ENCODE measurements at regions not wholly inside any gene's neighbourhood (a gene's known extent, or its start where the extent isn't known, plus 50 kb on each side); places are given as distances from the start of the nearest gene placed in this dataset.
A peak's percentile ranks its signal among the peaks of the same experiment; 100 is the strongest.

- no peak for TF ChIP-seq POLR2A (IDR thresholded peaks at IDR 0.05; ENCODE audit: low read depth, low read length)
- DNase-seq (ENCODE audit: insufficient read length, low spot score) (no peak), FAIRE-seq (no peak)
Measured at GRCh38 chr5:34483442-34484033, 172.6 kb upstream of the RAI14 start.

DNA sequence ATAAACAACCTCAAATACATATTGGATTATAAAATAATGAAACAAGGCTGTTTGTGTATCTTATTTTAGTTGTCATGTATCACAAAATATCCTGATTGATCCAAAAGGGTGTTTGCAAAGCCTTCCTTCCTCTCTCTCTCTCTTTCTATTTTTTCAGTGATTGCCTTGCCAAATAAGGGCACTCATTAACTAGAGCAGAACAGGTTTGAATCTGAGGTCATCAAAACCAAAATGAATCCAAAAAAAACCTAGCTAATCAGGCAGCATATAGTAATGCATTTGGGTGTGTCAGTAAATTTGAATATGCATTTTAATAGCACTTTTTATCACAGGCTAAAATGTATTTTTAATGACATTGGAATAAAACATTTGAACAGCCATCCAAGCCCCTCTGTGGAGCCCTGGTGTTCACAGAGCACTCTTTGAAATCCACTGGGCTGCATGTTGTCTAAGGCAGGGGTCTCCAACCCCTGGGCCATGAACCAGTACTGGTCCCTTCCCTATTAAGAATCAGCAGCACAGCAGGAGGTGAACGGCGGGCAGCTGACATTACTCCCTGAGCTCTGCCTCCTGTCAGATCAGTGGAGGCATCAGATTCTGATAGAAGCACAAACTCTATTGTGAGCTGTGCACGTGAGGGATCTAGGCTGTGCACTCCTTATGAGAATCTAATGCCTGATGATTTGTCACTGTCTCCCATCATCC is 171.8 kb upstream of the RAI14 start:
- DNase-seq (ENCODE audit: insufficient read length, low spot score) (no peak), FAIRE-seq (no peak)
- TF ChIP-seq POLR2A (IDR thresholded peaks at IDR 0.05; ENCODE audit: low read depth, low read length), result no peak

GRCh38 chr5:34485768-34486030 is 170.4 kb upstream of the RAI14 start:
- no peak for FAIRE-seq
- DNase-seq (ENCODE audit: insufficient read length, low spot score), result no peak
- TF ChIP-seq POLR2A (IDR thresholded peaks at IDR 0.05; ENCODE audit: low read depth, low read length), result no peak

DNA sequence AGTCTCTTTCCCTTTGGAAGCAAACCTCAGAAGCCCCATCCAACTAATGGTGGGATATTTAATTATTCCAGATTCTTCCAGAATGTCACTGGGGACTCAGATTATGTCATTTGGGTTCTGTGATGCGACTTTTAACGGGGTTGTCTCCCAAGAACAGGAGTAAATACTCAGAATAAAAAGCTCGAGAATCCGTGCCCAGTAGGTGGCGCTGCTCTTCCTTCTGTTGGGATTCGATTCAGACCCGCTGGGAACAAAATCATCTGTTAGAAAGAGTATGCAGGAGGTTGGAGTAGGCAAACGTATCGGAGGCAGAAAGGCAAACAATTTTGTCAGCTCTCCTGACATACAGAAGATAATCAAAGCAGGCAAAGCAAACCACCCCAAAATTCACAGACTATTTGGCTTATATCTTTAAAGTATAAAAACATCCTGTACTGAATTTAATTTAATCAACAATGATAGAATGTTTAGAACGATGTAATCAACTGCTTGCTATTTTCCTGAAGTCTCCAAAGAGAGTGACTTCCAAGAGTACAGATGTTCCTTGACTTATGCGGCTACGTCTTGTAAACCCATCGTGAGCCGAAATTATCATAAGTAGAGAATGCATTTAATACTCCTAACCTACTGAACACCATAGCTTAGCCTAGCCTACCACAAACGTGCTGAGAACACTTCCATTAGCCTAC is 169.8 kb upstream of the RAI14 start:
- no peak for TF ChIP-seq POLR2A (IDR thresholded peaks at IDR 0.05; ENCODE audit: low read depth, low read length)
- peak; percentile 61 for FAIRE-seq
- DNase-seq (ENCODE audit: insufficient read length, low spot score), result peak; percentile 81

- FAIRE-seq, result no peak
- TF ChIP-seq POLR2A (IDR thresholded peaks at IDR 0.05; ENCODE audit: low read depth, low read length), result no peak
- no peak for DNase-seq (ENCODE audit: insufficient read length, low spot score)
Measured at GRCh38 chr5:34486849-34487158, 169.3 kb upstream of the RAI14 start.

- DNase-seq (ENCODE audit: insufficient read length, low spot score), result no peak
- TF ChIP-seq POLR2A (IDR thresholded peaks at IDR 0.05; ENCODE audit: low read depth, low read length), result no peak
- no peak for FAIRE-seq
Measured at GRCh38 chr5:34487159-34487879, 168.8 kb upstream of the RAI14 start.

- TF ChIP-seq POLR2A (IDR thresholded peaks at IDR 0.05; ENCODE audit: low read depth, low read length), result no peak
- FAIRE-seq (no peak), DNase-seq (ENCODE audit: insufficient read length, low spot score) (no peak)
Measured at GRCh38 chr5:34487956-34488355, 168.2 kb upstream of the RAI14 start.

GRCh38 chr5:34488984-34489383 is 167.1 kb upstream of the RAI14 start:
- no peak for TF ChIP-seq POLR2A (IDR thresholded peaks at IDR 0.05; ENCODE audit: low read depth, low read length)
- DNase-seq (ENCODE audit: insufficient read length, low spot score), result no peak
- no peak for FAIRE-seq

DNA sequence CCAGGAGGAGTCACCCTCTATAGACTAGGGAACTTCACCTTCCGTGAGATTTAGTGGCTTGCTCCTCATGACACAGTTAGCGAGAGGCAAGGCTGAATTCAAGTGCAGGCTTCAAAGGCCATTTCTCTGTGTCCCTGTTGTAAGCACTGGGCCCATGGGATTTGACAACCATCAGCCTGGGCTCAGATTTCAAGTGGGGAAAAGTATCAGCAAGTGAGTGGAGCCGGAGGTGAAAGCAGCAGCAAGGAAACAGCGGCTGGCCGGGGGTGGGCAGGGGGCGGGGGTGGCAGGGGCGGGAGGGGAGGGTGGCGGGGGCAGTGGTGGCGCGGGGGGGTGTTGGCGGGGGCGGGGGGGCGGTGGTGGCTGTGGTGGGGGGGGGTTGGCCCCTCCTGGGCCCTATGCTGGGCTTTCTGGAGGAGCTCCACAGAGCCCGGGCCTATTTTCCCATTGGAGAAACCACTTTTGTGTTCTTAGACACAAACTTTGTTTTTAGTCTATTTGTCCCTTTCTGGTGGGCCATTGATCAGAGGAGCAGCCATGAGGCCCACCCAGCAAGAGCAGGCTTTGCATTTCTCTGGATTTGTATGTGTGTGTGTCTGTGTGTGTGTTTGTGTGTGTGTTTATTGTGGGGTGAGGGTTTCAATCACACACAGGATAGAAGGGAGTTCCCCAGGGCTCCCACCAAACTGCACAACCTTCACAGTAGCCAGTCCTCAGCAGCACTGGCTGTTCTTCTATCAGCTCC is 165.4 kb upstream of the RAI14 start:
- TF ChIP-seq POLR2A (IDR thresholded peaks at IDR 0.05; ENCODE audit: low read depth, low read length), result no peak
- DNase-seq (ENCODE audit: insufficient read length, low spot score) (no peak), FAIRE-seq (no peak)

- FAIRE-seq, result no peak
- TF ChIP-seq POLR2A (IDR thresholded peaks at IDR 0.05; ENCODE audit: low read depth, low read length), result no peak
- no peak for DNase-seq (ENCODE audit: insufficient read length, low spot score)
Measured at GRCh38 chr5:34491251-34491620, 164.9 kb upstream of the RAI14 start.

GRCh38 chr5:34494111-34494755 is 161.9 kb upstream of the RAI14 start:
- DNase-seq (ENCODE audit: insufficient read length, low spot score) (no peak), FAIRE-seq (no peak)
- TF ChIP-seq POLR2A (IDR thresholded peaks at IDR 0.05; ENCODE audit: low read depth, low read length), result no peak

- DNase-seq (ENCODE audit: insufficient read length, low spot score) (no peak), FAIRE-seq (no peak)
- no peak for TF ChIP-seq POLR2A (IDR thresholded peaks at IDR 0.05; ENCODE audit: low read depth, low read length)
Measured at GRCh38 chr5:34495178-34495577, 160.9 kb upstream of the RAI14 start.

- no peak for TF ChIP-seq POLR2A (IDR thresholded peaks at IDR 0.05; ENCODE audit: low read depth, low read length)
- DNase-seq (ENCODE audit: insufficient read length, low spot score) (no peak), FAIRE-seq (no peak)
Measured at GRCh38 chr5:34496260-34496691, 159.9 kb upstream of the RAI14 start.

All from H54 (cell line).